NCI-H345 treated with DMSO at 0.1 percent for 48 hours (cell line): ENCODE measurements at regions not wholly inside any gene's neighbourhood (a gene's known extent, or its start where the extent isn't known, plus 50 kb on each side); places are given as distances from the start of the nearest gene placed in this dataset.
"Not testable (repeated sequence)": the region's sequence is repeated elsewhere in the genome, so short reads cannot be mapped to it uniquely, and the experiment has no call there.

Experiments
- DNase-seq: peaks from one replicate; lab custom pipeline; 2025; ENCODE audit not compliant: unreplicated experiment; lab: John Stamatoyannopoulos, UW

DNA sequence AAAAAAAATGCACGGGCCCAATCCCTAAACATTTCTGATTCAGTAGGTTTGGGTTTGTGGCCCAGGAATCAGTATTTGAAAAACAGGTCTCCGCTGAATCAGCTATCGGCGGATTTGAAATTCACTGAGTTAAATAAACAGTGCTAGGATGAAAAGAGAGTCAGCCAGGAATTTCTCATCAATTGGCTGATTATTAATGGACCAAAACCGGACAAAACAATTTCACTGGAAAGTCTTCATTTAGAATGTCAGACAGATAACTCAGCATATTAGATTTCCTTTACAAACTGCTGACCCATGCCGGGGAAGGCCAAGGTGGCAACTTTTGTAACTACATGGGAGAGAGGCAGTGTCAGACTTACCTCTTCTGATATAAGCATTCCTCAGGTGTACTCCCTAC lies 99.4 kb upstream of the LSM6 start:
- DNase-seq, result no peak

DNA sequence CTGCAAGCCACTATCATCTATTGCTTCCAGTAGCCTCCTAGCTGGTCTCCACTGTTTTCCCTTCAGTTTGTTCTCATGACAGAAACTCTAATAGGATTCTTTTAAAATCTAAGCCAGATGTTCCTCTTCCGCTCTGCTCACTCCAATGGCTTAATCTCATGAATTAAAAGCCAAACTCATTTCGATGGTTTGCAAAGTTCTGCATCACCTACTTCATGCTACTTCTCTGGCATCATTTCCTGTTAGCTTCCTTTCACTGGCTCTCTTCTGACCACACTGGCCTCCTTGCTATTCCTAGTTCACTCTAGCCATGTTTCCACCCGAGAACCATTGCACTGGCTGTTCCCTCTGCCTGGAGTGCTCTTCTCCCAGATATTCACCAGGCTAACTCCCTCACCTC lies 102.0 kb upstream of the LSM6 start:
- no peak for DNase-seq

DNA sequence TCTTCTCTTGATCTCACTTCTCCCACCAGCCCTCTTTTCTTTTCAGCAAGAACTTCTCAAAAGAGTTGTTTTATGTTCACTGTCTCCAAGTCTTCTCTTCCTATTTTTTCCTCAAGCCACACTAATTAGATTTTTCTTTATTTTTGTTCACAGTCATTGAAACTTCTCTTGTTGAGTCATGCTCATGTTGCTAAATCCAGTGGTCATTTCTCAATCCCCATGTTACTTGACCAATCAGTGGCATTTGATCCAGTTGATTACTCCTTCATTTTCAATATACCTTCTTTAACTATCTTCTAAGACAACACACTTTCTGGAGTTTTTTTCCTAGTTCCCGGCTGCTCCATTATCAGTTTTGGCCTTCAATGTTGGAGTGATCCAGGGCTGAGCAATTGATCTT lies 103.1 kb upstream of the LSM6 start:
- DNase-seq, result no peak

DNA sequence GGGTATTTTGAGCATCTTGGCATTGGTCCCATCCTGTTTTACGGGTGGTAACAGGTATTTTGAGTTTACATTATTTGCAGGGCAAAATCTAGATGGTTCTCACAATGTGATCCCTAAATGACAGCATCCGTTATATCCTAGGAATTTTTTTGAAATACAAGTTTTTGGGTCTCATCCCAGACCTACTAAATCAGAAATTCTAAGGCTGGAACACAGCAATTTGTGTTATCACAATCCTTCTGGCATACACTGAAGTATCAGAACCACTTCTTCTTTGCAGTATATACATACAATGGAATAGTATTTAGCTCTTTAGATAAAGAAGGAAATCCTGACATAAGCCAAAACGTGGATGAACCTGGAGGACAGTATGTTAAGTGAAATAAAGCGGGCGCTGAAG lies 104.1 kb upstream of the LSM6 start:
- no peak for DNase-seq

DNA sequence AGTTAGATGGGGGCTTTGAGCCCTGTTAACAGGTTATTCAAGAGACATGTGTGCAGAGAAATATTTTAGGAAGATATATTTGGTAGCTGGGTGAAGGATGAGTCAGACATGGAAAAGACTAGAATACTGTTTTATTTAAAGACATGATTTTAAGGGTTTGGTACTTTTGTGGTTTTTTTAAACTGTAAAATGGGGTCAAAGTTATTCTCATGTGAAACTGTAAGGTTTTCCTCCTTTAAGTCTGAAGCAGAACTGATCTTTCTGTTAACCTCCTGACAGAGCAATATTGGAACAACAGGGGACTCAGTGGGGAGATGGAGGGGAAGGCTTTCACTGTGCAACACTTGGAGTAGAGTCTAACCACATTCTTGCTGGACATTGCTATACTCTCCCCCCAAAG lies 112.4 kb upstream of the LSM6 start:
- no peak for DNase-seq

DNA sequence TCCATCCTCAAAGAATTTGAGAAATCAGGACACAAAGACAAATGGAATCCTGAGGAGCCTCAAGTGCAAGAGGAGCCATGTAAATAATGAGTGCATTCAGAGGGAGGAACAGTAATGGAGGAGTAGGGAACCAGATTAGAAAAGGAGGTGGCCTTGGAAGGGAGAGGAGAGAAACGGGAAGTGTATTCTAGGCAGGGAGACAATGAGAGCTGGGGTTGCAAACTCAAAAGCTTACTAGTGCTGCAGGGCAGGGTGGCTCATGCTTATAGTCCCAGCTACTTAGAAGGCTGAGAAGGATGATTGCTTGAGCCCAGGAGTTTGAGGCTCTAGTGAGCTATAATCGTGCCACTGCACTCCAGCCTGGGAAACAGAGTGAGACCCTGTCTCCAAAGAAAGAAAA lies 113.2 kb upstream of the LSM6 start:
- no peak for DNase-seq

DNA sequence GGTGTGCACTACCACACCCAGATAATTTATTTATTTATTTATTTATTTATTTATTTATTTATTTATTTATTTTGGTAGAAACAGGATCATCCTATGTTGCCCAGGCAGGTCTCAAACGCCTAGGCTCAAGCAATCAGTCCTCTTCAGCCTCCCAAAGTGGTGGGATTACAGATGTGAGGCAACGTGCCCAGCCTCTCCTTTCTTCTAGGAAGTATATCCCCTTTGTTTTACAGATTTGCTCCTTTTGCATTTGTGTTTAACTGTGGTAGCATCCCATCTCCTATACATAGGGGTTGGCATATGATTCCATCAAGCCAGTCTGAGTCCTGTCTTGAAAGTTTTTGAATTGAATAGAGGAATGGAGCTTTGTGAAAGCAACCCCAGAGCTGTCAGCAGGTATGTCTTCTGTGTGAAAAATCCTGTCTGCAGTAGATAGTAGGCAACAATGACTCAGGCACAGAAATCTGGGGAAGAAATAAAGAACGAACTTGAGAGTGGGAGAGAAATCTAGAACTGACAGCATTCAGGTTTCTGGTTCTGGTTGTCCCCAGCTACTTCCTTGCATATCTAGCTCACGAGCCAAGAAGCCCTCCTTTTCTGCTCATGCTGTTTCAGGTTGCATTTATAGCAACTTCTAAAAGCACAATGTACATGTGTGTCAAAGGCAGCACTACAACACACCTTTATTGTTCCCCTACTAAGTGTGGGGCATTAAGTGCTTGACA lies 113.7 kb upstream of the LSM6 start:
- no peak for DNase-seq

DNA sequence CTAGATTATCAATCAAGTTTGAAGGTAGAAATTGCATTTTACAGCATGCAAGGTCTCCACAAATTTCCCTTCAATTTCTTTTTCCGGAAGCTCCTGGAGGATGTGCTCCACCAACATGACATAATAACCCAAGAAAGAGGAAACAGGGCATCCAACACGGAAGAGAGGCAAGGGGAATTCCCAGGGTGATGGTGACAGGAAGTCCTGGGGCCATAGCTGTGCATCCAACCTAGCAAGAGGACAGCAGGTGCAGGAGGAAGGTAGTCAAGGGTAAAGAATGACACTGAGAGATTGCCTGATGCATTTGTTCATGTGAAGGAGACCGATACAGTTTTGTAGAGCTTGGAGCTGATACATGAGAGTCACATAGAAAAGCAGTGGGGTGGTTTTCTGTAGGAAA lies 115.7 kb upstream of the LSM6 start:
- DNase-seq, result no peak

DNA sequence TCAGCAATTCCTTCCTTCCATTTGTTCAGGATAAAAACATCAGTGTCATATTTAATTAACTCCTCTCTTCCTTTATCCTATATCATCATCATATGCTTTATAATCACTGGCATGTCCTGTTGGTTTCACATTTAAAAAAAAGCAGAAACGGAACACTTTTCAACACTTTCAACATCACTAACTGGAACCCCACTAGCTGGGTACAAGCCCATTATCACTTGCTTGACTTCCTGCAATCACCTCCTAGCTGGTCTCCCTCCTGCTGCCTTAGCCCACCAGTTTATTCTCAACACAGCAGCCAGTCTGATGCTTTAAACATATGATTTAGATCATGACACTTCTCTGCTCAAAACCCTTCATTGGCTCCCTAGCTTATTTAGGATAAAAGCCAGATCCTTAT lies 116.4 kb upstream of the LSM6 start:
- DNase-seq, result no peak

DNA sequence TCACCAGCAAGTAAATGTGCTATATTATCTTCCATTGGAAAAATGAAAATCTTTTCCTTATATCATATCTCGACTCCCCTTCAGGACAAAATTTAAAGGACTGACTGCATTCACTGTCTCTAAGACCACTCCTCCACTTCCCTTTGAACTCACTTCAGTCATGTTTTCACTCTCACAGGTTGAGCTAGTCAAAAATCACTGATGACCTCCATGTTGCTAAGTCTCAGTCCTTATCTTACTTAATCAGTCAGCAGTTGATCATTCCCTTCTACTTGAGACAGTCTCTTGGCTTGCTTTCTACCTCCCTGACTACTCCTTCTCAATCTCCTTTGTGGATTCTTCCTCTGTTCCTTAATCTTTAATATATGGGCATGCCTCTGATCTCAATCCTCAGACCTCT lies 117.0 kb upstream of the LSM6 start:
- no peak for DNase-seq

DNA sequence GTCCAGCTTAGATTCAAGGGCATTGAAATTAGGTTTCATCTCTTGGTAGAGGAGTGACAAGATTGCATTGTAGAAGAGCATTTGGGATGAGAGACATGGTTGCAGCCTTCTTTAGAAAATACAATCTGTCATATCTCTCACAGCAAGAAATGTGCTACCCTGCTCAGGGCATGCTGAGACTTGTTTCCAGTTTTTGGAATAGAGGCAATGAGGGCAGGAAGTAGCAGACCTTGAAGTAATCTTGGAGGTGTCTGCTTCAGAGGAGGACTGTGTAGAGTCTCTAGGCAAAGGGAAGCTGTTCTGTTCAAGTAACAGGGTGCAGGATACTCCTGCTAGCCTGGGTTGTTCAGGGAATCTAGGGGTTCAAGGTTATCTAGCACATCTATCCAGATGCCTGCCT lies 116.1 kb upstream of the ZNF827 start:
- no peak for DNase-seq

DNA sequence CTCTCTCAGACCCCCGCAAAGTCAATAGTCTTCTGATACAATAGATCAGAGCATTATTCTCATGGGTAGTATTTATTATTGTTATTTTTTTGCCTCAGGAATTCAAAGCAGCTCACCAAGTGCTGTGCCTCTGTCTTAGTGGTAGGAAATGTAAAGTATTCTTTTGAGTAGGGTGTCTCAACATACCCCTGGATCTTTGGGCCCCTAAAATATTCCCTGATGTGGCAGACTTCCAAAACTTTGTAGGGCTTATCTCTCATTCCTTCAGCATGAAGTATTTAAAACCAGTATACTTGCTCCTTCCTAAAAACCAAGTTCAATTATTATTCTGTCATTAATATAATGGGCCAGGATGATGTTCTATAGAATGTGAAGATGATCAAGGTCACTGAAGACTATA lies 115.3 kb upstream of the ZNF827 start:
- DNase-seq, result no peak

DNA sequence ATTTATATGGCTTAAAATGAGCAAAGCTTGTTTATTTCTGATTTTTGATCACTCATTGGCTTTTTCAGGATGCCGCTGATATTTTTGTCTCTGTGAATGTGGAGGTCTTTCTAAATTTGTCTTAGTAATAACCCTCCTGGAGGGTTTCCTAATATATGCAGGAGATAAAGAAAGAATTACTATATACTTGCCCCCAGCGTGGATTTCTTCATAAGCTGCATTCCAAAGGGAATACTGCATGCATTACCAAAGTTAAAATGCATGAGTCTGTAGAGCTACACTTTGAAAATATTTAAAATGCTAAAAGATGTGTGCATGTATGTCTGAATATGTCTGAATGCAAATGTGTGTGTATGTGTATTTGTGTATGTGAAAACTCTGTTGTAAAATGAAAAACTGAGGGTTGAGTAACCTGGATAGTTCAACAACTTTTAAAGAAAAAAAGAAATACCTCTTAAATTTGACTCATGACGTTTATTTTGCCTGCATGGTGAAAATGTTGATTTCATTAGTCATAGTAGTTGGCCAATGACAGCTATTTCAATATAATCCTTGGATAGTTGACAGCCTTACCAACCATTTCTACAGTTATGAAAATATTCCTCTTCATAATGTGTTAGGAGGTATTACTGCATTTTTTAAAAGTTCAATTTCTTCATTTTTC lies 113.2 kb upstream of the ZNF827 start:
- DNase-seq, result no peak

DNA sequence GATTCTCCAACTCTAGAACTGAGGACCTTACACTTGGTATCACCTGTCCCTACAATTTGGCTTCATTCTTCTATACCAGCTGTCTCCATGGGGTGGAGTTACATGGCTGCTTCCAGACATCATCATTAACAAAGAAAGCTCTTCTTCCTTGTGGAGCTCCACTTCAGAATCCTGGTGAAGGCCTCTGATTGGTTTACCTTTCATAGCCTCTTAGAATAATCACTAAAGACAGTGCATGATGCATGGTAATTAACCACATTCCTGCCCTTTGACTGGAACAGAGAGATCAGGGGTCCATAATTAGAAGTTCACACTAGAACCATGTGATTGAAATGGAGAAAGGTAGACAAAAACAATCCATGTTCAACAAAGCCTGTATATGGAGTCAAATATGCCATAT lies 112.6 kb upstream of the ZNF827 start:
- DNase-seq, result no peak

DNA sequence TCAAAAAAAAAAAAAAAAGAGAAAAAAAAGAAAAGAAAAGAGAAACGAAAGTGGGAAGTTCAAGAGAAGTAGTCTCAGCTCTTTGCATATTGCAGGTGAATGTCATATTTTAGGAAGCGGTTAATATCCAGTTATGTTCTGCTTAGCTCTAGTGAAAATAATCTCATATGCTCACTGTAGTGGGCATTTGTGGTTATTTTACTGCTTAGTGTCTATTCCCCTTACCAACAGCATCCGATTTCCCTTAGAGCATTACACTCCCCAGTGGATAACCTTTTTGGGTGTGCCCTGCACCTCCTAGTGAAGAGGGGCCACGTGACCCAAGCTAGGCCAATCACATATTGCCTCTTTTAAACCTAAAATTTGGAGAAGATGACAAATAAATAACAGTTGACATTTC lies 111.2 kb upstream of the ZNF827 start:
- no peak for DNase-seq

DNA sequence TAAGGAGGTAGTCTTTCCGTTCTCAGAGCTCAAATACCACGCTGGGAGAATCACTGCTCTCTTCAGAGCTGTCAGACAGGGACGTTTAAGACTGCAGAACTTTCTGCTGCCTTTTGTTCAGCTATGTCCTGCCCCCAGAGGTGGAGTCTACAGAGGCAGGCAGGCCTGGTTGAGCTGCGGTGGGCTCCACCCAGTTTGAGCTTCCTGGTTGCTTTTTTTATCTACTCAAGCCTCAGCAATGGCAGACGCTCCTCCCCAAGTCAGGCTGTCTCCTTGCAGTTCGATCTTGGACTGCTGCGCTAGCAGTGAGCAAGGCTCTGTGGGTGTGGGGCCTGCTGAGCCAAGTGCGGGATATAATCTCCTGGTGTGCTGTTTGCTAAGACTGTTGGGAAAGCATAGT lies 109.1 kb upstream of the ZNF827 start:
- not testable (repeated sequence) for DNase-seq

DNA sequence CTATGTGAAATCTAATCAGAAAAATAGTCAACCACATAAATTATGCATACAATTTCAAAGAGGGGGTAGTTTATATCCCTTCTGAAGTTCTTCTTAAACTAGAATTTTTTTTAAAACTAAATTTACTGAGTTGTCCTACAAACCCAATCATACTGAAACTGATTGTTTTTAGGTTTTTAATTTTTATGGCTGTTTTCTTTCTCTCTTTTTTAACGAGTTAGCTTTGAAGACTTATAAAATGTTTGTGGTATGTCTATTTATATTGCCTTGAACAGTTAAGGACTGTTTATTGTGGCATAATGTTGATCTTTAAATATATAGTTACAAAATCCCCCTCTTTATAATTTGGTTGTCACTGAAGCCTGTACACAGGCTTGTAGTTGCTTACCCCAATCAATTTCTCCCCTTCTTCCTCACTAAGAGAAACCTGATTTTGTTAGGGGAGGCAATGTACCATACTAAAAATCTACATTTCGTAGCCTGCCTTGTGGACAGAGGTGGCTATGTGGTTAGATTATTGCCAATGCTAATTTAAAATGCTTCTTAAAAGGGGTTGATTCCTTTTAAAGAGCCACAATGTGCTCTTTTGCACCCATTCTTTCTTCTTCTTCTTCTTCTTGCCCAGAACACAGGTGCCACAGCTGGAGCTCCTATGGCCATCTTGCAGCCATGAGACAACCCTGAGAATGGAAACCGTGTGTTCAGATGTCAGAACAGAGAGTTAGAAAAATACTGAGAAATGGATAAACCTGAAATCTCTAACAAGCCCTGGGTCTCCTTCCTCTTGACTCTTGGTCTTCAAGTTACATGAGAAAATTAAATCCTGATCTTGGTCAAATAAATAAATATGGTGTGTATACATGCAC lies 102.7 kb upstream of the ZNF827 start:
- no peak for DNase-seq

DNA sequence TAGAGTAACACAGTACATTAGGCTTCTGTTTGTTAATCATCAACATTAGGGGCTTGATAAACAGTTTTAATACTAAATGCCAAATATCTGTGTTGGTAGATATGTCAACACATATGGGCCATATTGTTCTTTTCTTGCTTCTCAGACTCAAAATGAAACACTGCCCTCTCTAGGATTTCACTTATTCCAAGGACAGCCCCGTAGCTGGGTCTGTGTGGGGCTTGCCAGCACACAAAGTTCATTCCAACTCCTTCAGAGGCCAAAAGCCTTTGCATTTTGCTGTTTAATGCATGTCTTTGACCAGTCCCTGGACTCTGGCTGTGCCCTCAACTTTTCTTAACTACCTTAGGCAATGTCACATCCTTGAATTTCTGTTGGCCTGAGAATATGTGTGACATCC lies 102.0 kb upstream of the ZNF827 start:
- no peak for DNase-seq

DNA sequence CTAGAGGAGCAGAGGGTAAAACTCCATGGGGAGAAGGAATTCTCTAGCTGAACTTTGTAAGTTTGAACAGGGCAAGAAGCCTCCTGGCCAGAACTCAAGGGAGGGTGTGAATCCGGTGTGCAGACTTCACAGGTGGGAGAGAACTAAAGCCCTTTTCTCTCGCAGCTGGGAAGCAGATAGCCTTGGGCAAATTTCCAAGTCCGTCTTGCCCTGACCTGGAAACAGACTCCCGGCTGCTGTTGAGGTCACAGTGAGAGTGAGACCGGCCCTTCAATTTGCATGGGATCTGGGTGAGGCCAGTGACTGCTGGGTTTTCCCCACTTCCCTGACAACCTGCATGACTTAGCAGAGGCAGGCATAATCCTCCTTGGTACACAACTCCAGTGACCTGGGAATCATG lies 94.5 kb upstream of the ZNF827 start:
- no peak for DNase-seq

DNA sequence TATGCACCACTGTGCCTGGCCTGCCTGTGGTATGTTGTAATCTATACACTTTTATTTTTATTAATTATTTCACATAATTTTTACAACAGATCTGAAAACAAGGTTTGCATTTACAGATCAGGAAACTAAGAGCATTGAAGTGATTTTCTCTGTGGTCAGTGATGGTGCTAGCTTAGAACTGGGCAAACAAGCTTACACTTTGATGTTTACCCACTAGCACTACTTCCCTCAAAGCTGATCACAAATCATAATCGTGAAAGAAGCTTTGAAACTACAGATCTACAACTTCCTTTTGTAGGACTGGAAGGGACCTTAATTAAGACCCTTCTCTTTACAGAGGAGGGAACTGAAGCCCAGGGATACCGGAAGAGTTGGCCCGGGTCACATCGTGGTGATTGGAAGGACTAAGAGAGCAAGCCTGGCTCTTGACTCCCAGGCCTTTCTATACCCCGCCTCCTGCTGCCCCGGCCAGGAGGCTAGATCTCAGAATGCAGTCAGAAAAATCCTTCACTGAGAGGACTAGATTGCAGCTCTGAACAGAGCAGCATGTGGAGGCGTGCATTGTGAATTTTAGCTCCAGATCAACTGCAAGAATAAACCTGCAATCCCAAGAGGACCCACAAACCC lies 93.7 kb upstream of the ZNF827 start:
- no peak for DNase-seq

DNA sequence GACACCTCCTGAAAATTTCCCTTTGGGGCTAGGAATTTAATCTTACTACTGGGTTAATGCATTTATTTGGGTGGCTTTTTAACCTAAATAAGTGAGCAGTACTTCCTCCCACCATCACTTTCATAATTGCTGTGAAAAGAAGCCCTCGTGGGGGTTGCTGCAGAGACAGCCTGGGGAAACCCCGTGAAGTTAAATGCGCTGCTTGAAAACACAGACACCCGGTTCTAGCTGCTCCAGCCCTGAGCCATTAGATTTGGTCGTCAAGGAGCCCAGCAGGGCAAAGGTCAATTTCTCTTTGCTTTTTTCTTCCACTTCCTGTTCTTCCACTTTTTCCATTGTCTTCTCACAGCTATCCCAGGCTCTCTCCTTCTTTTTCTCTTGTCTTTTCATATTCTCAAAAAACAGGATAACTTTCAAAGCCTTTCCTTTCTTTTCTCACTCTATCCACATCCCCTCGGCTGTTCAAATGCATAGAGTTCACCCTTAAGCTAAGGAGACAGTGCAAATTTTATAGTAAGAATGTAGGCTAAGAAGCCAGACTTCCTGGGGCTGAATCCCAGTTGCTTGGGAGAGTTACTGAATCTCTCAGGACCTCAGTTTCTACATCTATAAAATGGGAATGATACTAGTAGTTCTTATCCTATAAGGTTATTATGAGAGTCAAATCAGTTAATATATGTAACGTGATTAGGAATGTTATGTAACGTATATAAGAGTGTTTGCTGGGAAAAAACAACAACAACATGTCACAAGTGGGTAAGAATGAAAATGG lies 91.5 kb upstream of the ZNF827 start:
- DNase-seq, result no peak
